Naive B cell (primary cell): ENCODE measurements at regions not wholly inside any gene's neighbourhood (a gene's known extent, or its start where the extent isn't known, plus 50 kb on each side); places are given as distances from the start of the nearest gene placed in this dataset.
"Not testable (repeated sequence)": the region's sequence is repeated elsewhere in the genome, so short reads cannot be mapped to it uniquely, and the experiment has no call there.

Experiments
- ATAC-seq, 2 donors: fragments of 150-1000 bp; cut with Tn5 transposase; 2 replicates each; pipeline ENCODE4 v1.10.0; 2021; ENCODE audit warnings: low read depth in 2 of 2, mild to moderate bottlenecking in 2 of 2, moderate library complexity in 2 of 2
- DNase-seq: peaks from one replicate; pipeline ENCODE4 v3.0.0; 2022
- H3K27ac Mint-ChIP-seq, 6 donors: one replicate each; pipeline ENCODE4 v1.8.0; 2020 to 2022; ENCODE audit warnings: mild to moderate bottlenecking in 6 of 6, mixed read lengths in 6 of 6, moderate library complexity in 5 of 6, inconsistent platforms in 2 of 6
- H3K27me3 Mint-ChIP-seq, 3 donors: one replicate each; pipeline ENCODE4 v1.8.0; 2021 to 2022; ENCODE audit warnings: mixed read lengths in 3 of 3, mild to moderate bottlenecking in 1 of 3
- H3K36me3 Mint-ChIP-seq, 2 donors: one replicate each; pipeline ENCODE4 v1.8.0; 2020 to 2022; ENCODE audit warnings: mixed read lengths in 2 of 2, inconsistent platforms in 1 of 2, mild to moderate bottlenecking in 1 of 2
- H3K4me1 Mint-ChIP-seq, 3 donors: one replicate each; pipeline ENCODE4 v1.8.0; 2020 to 2022; ENCODE audit warnings: mixed read lengths in 3 of 3, inconsistent platforms in 1 of 3, mild to moderate bottlenecking in 1 of 3, moderate library complexity in 1 of 3
- H3K4me3 Mint-ChIP-seq, 8 donors: one replicate each; pipeline ENCODE4 v1.8.0; 2020 to 2022; ENCODE audit warnings: mild to moderate bottlenecking in 8 of 8, mixed read lengths in 8 of 8, moderate library complexity in 8 of 8, inconsistent platforms in 2 of 8
- H3K9me3 Mint-ChIP-seq, 7 donors: one replicate each; pipeline ENCODE4 v1.8.0; 2020 to 2022; ENCODE audit warnings: mixed read lengths in 7 of 7, mild to moderate bottlenecking in 5 of 7, inconsistent platforms in 2 of 7, moderate library complexity in 1 of 7

DNA sequence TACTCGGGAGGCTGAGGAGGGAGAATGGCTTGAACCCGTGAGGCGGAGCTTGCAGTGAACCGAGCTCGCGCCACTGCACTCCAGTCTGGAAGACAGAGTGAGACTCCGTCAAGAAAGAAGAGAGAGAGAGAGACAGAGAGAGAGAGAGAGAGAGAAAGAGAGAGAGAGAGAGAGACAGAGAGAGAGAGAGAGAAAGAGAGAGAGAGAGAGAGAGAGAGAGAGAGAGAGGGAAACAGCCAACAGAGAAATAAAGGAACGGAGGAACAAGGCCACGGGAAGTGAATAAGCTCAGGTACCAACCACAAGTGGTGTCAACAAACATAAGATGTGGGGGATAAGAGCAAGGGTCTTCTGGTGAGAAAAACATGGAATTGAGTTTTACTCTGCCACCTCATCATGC is 71.5 kb upstream of the LSM6 start:
- DNase-seq, H3K36me3 Mint-ChIP-seq, H3K4me1 Mint-ChIP-seq, H3K4me3 Mint-ChIP-seq, H3K9me3 Mint-ChIP-seq, ATAC-seq: not testable (repeated sequence)
- peak overlapping the region in 1 of 6 donors; percentile 37 for H3K27ac Mint-ChIP-seq
- peaks cover 0 to 18% (median 7%) of the 10 kb centered on the region in 3 donors for H3K27me3 Mint-ChIP-seq

DNA sequence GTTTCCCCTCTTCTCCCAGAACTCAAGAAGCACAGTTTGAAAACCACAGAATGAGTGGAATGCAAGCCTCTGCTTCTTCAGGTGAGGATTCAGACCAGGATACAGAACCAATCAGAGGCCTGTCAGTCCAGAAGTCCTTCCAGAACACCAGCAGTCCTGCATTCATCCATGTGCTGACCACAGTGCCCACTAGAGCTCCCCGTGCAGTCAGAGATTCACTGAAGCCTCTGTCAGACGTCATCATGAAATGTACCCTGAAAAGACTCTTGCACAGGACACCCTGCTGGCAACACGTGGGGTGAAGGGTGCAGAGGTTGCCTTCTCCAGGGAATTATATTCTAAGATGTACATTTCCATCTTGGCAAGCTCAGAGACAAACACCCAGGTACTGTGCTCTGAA is 75.9 kb upstream of the LSM6 start:
- no peak for DNase-seq
- ATAC-seq, result no peak
- Mint-ChIP-seq H3K27ac (no peak overlapping the region), H3K4me3 (no peak overlapping the region), H3K36me3 (no peaks in the 10 kb centered on the region), H3K4me1 (peaks cover 7 to 12% (median 11%) of the 10 kb centered on the region in 3 donors), H3K9me3 (peaks cover 0 to 7% (median 0%) of the 10 kb centered on the region in 7 donors), H3K27me3 (peaks cover 0 to 23% (median 7%) of the 10 kb centered on the region in 3 donors)

DNA sequence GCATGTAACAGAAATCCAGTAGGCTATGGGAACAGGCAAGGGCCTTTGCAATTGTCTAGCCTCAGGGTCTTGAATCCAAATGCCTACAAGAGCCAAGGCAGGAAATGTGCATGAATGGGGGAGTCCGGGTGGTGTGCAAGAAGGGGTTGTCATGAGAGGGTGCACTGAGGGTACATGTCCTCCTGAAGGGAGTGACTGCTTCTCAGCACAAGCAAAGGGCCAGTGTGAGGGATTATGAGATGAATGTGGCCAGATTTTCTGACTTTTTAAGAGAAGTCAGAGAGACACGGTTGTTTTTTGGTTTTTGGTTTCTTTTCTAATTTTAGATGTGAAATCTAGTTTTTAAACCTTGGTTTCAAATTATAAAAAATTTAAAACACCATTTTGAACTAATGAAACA is 76.5 kb upstream of the LSM6 start:
- peaks cover 0 to 7% (median 0%) of the 10 kb centered on the region in 7 donors for H3K9me3 Mint-ChIP-seq
- ATAC-seq, result no peak
- peaks cover 0 to 18% (median 7%) of the 10 kb centered on the region in 3 donors for H3K27me3 Mint-ChIP-seq

GRCh38 chr4:146098397-146098796 is 77.1 kb upstream of the LSM6 start:
- ATAC-seq (no peak), DNase-seq (no peak)
- Mint-ChIP-seq H3K27me3 (peaks cover 0 to 18% (median 12%) of the 10 kb centered on the region in 3 donors), H3K4me3 (no peak overlapping the region), H3K36me3 (no peaks in the 10 kb centered on the region), H3K4me1 (peaks cover 7 to 12% (median 11%) of the 10 kb centered on the region in 3 donors), H3K9me3 (peaks cover 0 to 7% (median 0%) of the 10 kb centered on the region in 7 donors), H3K27ac (peak overlapping the region in 1 of 6 donors; percentile 19)

More for the DNA sequence above, 76.5 kb upstream of the LSM6 start:
- peak overlapping the region in 1 of 8 donors; percentile 24 for H3K4me3 Mint-ChIP-seq
- H3K27ac Mint-ChIP-seq, result no peak overlapping the region
- no peaks in the 10 kb centered on the region for H3K36me3 Mint-ChIP-seq
- H3K4me1 Mint-ChIP-seq, result peaks cover 7 to 12% (median 11%) of the 10 kb centered on the region in 3 donors
- no peak for DNase-seq

- peaks cover 0 to 15% (median 12%) of the 10 kb centered on the region in 3 donors for H3K27me3 Mint-ChIP-seq
- H3K9me3 Mint-ChIP-seq, result peaks cover 0 to 7% (median 0%) of the 10 kb centered on the region in 7 donors
- no peaks in the 10 kb centered on the region for H3K36me3 Mint-ChIP-seq
- H3K27ac Mint-ChIP-seq, result peak overlapping the region in 1 of 6 donors; percentile 13
- no peak for DNase-seq
- no peak overlapping the region for H3K4me3 Mint-ChIP-seq
- peaks cover 7 to 12% (median 11%) of the 10 kb centered on the region in 3 donors for H3K4me1 Mint-ChIP-seq
- no peak for ATAC-seq
Observed at GRCh38 chr4:146096371-146096770, 79.1 kb upstream of the LSM6 start.

DNA sequence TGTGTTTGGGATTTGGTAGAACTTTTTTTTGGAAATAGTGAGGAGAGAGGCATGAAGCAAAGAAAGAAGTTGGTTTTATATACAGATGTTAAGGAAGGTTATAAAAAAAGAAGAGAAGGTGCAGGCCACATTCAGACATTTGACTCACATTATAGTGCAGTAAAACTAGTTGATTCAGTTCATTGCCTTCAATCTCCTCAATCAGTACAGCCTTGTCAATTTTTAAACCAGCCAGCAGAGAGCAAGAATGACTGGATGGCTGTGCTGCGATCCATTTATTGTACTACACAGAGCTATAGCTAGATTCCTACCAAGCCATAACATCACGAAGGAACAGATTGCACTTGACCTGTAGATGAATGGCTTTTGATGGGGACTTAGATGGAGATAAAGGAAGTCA is 79.7 kb upstream of the LSM6 start:
- peak overlapping the region in 1 of 6 donors; percentile 13 for H3K27ac Mint-ChIP-seq

DNA sequence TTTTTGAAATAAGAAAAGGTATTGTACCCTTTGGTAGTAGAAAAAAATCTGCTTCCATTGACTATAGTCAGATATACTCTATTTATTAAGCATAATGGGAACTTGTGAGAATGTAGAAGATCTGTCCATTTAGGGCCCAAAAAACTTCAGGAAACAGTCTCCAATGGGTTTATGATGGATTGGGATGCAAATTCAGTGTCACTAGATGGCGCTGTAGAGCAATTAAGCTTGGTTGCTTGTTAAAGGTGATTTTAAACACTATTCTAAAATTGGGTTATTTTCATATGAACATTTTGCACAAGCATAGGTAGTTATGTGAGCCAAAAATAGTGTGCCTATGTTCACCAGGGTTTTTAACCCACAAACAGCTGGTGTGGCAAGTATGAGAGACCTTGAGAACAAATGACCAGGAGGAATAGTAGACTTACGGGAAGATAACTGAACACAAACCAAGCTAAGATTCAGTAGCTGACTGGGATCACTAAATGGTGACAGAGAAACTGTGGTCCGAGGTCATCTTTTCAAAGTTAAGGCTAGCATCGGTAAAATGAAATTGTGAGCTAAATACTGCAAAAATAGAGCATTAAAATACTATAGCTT is 80.3 kb upstream of the LSM6 start:
- H3K9me3 Mint-ChIP-seq, result peaks cover 0 to 5% (median 0%) of the 10 kb centered on the region in 7 donors
- peaks cover 7 to 12% (median 12%) of the 10 kb centered on the region in 3 donors for H3K4me1 Mint-ChIP-seq
- no peak for ATAC-seq
- no peaks in the 10 kb centered on the region for H3K36me3 Mint-ChIP-seq
- no peak for DNase-seq
- H3K27me3 Mint-ChIP-seq, result peaks cover 6 to 15% (median 12%) of the 10 kb centered on the region in 3 donors
- no peak overlapping the region for H3K27ac Mint-ChIP-seq
- H3K4me3 Mint-ChIP-seq, result no peak overlapping the region

More for the DNA sequence above, 79.7 kb upstream of the LSM6 start:
- ATAC-seq (no peak), DNase-seq (no peak)
- Mint-ChIP-seq H3K4me3 (no peak overlapping the region), H3K27me3 (peaks cover 0 to 15% (median 8%) of the 10 kb centered on the region in 3 donors), H3K9me3 (peaks cover 0 to 5% (median 0%) of the 10 kb centered on the region in 7 donors), H3K4me1 (peaks cover 6 to 9% (median 7%) of the 10 kb centered on the region in 3 donors), H3K36me3 (no peaks in the 10 kb centered on the region)

DNA sequence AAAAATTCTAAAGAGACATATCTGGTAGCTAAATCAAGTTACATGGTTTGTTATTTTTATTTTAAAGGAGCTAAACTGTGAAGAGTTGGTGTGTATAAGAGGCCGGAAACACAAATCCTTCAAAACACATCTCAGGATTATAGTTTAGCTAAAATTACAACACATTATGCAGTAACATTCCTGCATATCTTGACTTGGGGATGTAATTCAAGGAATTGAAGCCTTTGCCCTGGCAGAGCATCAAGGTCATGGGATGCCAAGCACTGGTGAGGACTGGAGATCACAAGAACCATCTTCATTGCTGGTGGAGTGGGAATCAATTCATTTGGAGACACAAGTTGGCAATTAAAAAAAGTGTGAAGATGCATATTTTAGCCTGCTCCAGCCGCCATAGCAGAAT is 86.8 kb upstream of the LSM6 start:
- Mint-ChIP-seq H3K4me1 (peaks cover 17 to 22% (median 19%) of the 10 kb centered on the region in 3 donors), H3K27me3 (peaks cover 4 to 21% (median 20%) of the 10 kb centered on the region in 3 donors), H3K36me3 (no peaks in the 10 kb centered on the region), H3K4me3 (no peak overlapping the region), H3K27ac (no peak overlapping the region), H3K9me3 (peaks cover 0 to under 1% (median 0%) of the 10 kb centered on the region in 7 donors)
- no peak for ATAC-seq
- DNase-seq, result no peak

GRCh38 chr4:146087856-146088255 is 87.7 kb upstream of the LSM6 start:
- no peak overlapping the region for H3K27ac Mint-ChIP-seq
- no peaks in the 10 kb centered on the region for H3K36me3 Mint-ChIP-seq
- no peaks in the 10 kb centered on the region for H3K9me3 Mint-ChIP-seq
- ATAC-seq, result no peak
- DNase-seq, result no peak
- peaks cover 0 to 20% (median 18%) of the 10 kb centered on the region in 3 donors for H3K27me3 Mint-ChIP-seq
- H3K4me1 Mint-ChIP-seq, result peaks cover 17 to 22% (median 19%) of the 10 kb centered on the region in 3 donors
- H3K4me3 Mint-ChIP-seq, result no peak overlapping the region

GRCh38 chr4:146076081-146076480 is 99.4 kb upstream of the LSM6 start:
- Mint-ChIP-seq H3K36me3 (no peaks in the 10 kb centered on the region), H3K9me3 (no peaks in the 10 kb centered on the region), H3K27ac (no peak overlapping the region), H3K4me3 (no peak overlapping the region), H3K27me3 (peaks cover 7 to 18% (median 10%) of the 10 kb centered on the region in 3 donors), H3K4me1 (peaks cover 0 to 2% (median 0%) of the 10 kb centered on the region in 3 donors)
- no peak for ATAC-seq
- no peak for DNase-seq

DNA sequence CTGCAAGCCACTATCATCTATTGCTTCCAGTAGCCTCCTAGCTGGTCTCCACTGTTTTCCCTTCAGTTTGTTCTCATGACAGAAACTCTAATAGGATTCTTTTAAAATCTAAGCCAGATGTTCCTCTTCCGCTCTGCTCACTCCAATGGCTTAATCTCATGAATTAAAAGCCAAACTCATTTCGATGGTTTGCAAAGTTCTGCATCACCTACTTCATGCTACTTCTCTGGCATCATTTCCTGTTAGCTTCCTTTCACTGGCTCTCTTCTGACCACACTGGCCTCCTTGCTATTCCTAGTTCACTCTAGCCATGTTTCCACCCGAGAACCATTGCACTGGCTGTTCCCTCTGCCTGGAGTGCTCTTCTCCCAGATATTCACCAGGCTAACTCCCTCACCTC is 102.0 kb upstream of the LSM6 start:
- no peak overlapping the region for H3K4me3 Mint-ChIP-seq
- DNase-seq (no peak), ATAC-seq (peak; percentile 70 to 72)
- peaks cover 7 to 13% (median 10%) of the 10 kb centered on the region in 3 donors for H3K27me3 Mint-ChIP-seq
- H3K4me1 Mint-ChIP-seq, result no peaks in the 10 kb centered on the region
- no peak overlapping the region for H3K27ac Mint-ChIP-seq
- no peaks in the 10 kb centered on the region for H3K9me3 Mint-ChIP-seq
- H3K36me3 Mint-ChIP-seq, result no peaks in the 10 kb centered on the region

GRCh38 chr4:146072376-146072775 is 103.1 kb upstream of the LSM6 start:
- no peak for ATAC-seq
- DNase-seq, result no peak
- Mint-ChIP-seq H3K36me3 (no peaks in the 10 kb centered on the region), H3K27me3 (peaks cover 9 to 16% (median 10%) of the 10 kb centered on the region in 3 donors), H3K4me1 (peaks cover 4 to 5% (median 5%) of the 10 kb centered on the region in 3 donors), H3K27ac (no peak overlapping the region), H3K4me3 (no peak overlapping the region), H3K9me3 (no peaks in the 10 kb centered on the region)

DNA sequence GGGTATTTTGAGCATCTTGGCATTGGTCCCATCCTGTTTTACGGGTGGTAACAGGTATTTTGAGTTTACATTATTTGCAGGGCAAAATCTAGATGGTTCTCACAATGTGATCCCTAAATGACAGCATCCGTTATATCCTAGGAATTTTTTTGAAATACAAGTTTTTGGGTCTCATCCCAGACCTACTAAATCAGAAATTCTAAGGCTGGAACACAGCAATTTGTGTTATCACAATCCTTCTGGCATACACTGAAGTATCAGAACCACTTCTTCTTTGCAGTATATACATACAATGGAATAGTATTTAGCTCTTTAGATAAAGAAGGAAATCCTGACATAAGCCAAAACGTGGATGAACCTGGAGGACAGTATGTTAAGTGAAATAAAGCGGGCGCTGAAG is 104.1 kb upstream of the LSM6 start:
- H3K27ac Mint-ChIP-seq, result no peak overlapping the region
- no peaks in the 10 kb centered on the region for H3K36me3 Mint-ChIP-seq
- H3K27me3 Mint-ChIP-seq, result peaks cover 11 to 16% (median 14%) of the 10 kb centered on the region in 3 donors
- H3K9me3 Mint-ChIP-seq, result no peaks in the 10 kb centered on the region
- ATAC-seq, result no peak
- H3K4me3 Mint-ChIP-seq, result no peak overlapping the region
- no peak for DNase-seq
- H3K4me1 Mint-ChIP-seq, result peaks cover 4 to 5% (median 5%) of the 10 kb centered on the region in 3 donors

DNA sequence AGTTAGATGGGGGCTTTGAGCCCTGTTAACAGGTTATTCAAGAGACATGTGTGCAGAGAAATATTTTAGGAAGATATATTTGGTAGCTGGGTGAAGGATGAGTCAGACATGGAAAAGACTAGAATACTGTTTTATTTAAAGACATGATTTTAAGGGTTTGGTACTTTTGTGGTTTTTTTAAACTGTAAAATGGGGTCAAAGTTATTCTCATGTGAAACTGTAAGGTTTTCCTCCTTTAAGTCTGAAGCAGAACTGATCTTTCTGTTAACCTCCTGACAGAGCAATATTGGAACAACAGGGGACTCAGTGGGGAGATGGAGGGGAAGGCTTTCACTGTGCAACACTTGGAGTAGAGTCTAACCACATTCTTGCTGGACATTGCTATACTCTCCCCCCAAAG is 112.4 kb upstream of the LSM6 start:
- peak overlapping the region in 2 of 6 donors; percentile 47 to 61 for H3K27ac Mint-ChIP-seq
- ATAC-seq (no peak), DNase-seq (no peak)
- H3K4me1 Mint-ChIP-seq, result peaks cover 35 to 38% (median 37%) of the 10 kb centered on the region in 3 donors
- H3K9me3 Mint-ChIP-seq, result peaks cover 0 to 2% (median 0%) of the 10 kb centered on the region in 7 donors
- peaks cover 0 to 7% of the 10 kb centered on the region in 2 donors for H3K36me3 Mint-ChIP-seq
- peak overlapping the region in 2 of 8 donors; percentile 42 to 69 for H3K4me3 Mint-ChIP-seq
- peaks cover 12 to 33% (median 32%) of the 10 kb centered on the region in 3 donors for H3K27me3 Mint-ChIP-seq
